ENCODE measurements at regions not wholly inside any gene's neighbourhood (a gene's known extent, or its start where the extent isn't known, plus 50 kb on each side); places are given as distances from the start of the nearest gene placed in this dataset.
"Not testable (repeated sequence)": the region's sequence is repeated elsewhere in the genome, so short reads cannot be mapped to it uniquely, and the experiment has no call there.

GRCh38 chr14:105948955-105949354, 422.6 kb downstream of the TMEM121 start:
- H3K27ac ChIP-seq (ENCODE audit: low read depth, low read length); H2BK5ac ChIP-seq (ENCODE audit: low read depth, low read length); H3K79me2 ChIP-seq (ENCODE audit: control insufficient read depth in 1 of 2, insufficient read depth in 2 of 2, low read length in 2 of 2); H4K5ac ChIP-seq (ENCODE audit: insufficient read length, low read depth, low read length); H2AFZ ChIP-seq (ENCODE audit: low read length); H3K23ac ChIP-seq (ENCODE audit: insufficient read length); H3K14ac ChIP-seq (ENCODE audit: insufficient read length); H4K20me1 ChIP-seq (replicated peaks in 1 of 2; ENCODE audit: control insufficient read depth in 1 of 2, insufficient read depth in 2 of 2, low read length in 2 of 2); H2BK12ac ChIP-seq (ENCODE audit: low read depth, low read length); H2BK120ac ChIP-seq (replicated peaks; ENCODE audit: low read depth, low read length); H2BK20ac ChIP-seq (ENCODE audit: low read length); H3K56ac ChIP-seq (replicated peaks; ENCODE audit: insufficient read length, low read depth, low read length); H3K4me3 ChIP-seq (ENCODE audit: extremely low read depth in 1 of 4, insufficient read depth in 2 of 4, low read depth in 3 of 4, low read length in 4 of 4); DNase-seq (ENCODE audit: low read depth in 1 of 2, low spot score in 2 of 2); H3K36me3 ChIP-seq (ENCODE audit: control insufficient read depth in 2 of 4, insufficient read depth in 4 of 4, low read length in 3 of 4); H3K27me3 ChIP-seq (replicated peaks in 1 of 4; ENCODE audit: control insufficient read depth in 3 of 4, extremely low read depth in 1 of 4, insufficient read depth in 3 of 4, low read length in 3 of 4); H3K79me1 ChIP-seq (ENCODE audit: low read depth, low read length); CTCF ChIA-PET (ENCODE audit: partially characterized antibody); H3K4me2 ChIP-seq (ENCODE audit: insufficient read depth in 1 of 2, low read depth in 2 of 2, low read length in 2 of 2); H3K23me2 ChIP-seq (ENCODE audit: low read depth, low read length); H4K8ac ChIP-seq (ENCODE audit: extremely low read depth, insufficient read depth, low read length); H3K9ac ChIP-seq (replicated peaks in 1 of 4; ENCODE audit: extremely low read depth in 1 of 4, low read depth in 3 of 4, low read length in 3 of 4); H3K4ac ChIP-seq (replicated peaks; ENCODE audit: insufficient read length, low read depth, low read length); H3K18ac ChIP-seq (ENCODE audit: extremely low read depth, low read length); FAIRE-seq; POLR2A ChIA-PET (ENCODE audit: partially characterized antibody); H2AK5ac ChIP-seq (ENCODE audit: low read depth, low read length); H4K91ac ChIP-seq (replicated peaks; ENCODE audit: insufficient read length, low read length); H3K4me1 ChIP-seq (replicated peaks in 1 of 4; ENCODE audit: control insufficient read depth in 3 of 4, insufficient read depth in 4 of 4, low read length in 3 of 4); H2BK15ac ChIP-seq (ENCODE audit: low read length): not testable (repeated sequence)
- peaks cover 56 to 79% of the 10 kb centered on the region in 2 experiments for H3K9me3 ChIP-seq (ENCODE audit: insufficient read depth in 2 of 2, low read depth in 1 of 2, low read length in 1 of 2)
- 52% methylated on average over 3 of the region's 3 CpGs; no CpG with 5 or more reads in 1 of the 2 experiments for WGBS, 2 experiments (ENCODE audit: extremely low coverage in 1 of 2, insufficient coverage in 1 of 2, insufficient read length in 1 of 2, insufficient replicate concordance in 2 of 2, low coverage in 1 of 2, low lambda C conversion rate in 2 of 2, missing lambda C conversion rate in 1 of 2)

- H2AFZ ChIP-seq (ENCODE audit: low read length); H2BK12ac ChIP-seq (ENCODE audit: low read depth, low read length); H4K91ac ChIP-seq (replicated peaks; ENCODE audit: insufficient read length, low read length); H3K23me2 ChIP-seq (ENCODE audit: low read depth, low read length); H3K79me1 ChIP-seq (ENCODE audit: low read depth, low read length); H2BK5ac ChIP-seq (ENCODE audit: low read depth, low read length); H2BK20ac ChIP-seq (ENCODE audit: low read length); H4K20me1 ChIP-seq (replicated peaks in 1 of 2; ENCODE audit: control insufficient read depth in 1 of 2, insufficient read depth in 2 of 2, low read length in 2 of 2); FAIRE-seq; H3K18ac ChIP-seq (ENCODE audit: extremely low read depth, low read length); H3K14ac ChIP-seq (ENCODE audit: insufficient read length); H3K79me2 ChIP-seq (ENCODE audit: control insufficient read depth in 1 of 2, insufficient read depth in 2 of 2, low read length in 2 of 2); H2BK120ac ChIP-seq (replicated peaks; ENCODE audit: low read depth, low read length); H3K36me3 ChIP-seq (ENCODE audit: control insufficient read depth in 2 of 4, insufficient read depth in 4 of 4, low read length in 3 of 4); POLR2A ChIA-PET (ENCODE audit: partially characterized antibody); CTCF ChIA-PET (ENCODE audit: partially characterized antibody); H2BK15ac ChIP-seq (ENCODE audit: low read length); H3K9ac ChIP-seq (replicated peaks in 1 of 4; ENCODE audit: extremely low read depth in 1 of 4, low read depth in 3 of 4, low read length in 3 of 4); H3K56ac ChIP-seq (replicated peaks; ENCODE audit: insufficient read length, low read depth, low read length); DNase-seq (ENCODE audit: low read depth in 1 of 2, low spot score in 2 of 2); H3K23ac ChIP-seq (ENCODE audit: insufficient read length); H4K8ac ChIP-seq (ENCODE audit: extremely low read depth, insufficient read depth, low read length); H3K4me2 ChIP-seq (ENCODE audit: insufficient read depth in 1 of 2, low read depth in 2 of 2, low read length in 2 of 2); H2AK5ac ChIP-seq (ENCODE audit: low read depth, low read length); H3K4ac ChIP-seq (replicated peaks; ENCODE audit: insufficient read length, low read depth, low read length); H3K27me3 ChIP-seq (replicated peaks in 1 of 4; ENCODE audit: control insufficient read depth in 3 of 4, extremely low read depth in 1 of 4, insufficient read depth in 3 of 4, low read length in 3 of 4); H3K4me3 ChIP-seq (ENCODE audit: extremely low read depth in 1 of 4, insufficient read depth in 2 of 4, low read depth in 3 of 4, low read length in 4 of 4); H4K5ac ChIP-seq (ENCODE audit: insufficient read length, low read depth, low read length); H3K4me1 ChIP-seq (replicated peaks in 1 of 4; ENCODE audit: control insufficient read depth in 3 of 4, insufficient read depth in 4 of 4, low read length in 3 of 4); H3K27ac ChIP-seq (ENCODE audit: low read depth, low read length): not testable (repeated sequence)
- 78% methylated on average over 6 of the region's 6 CpGs; no CpG with 5 or more reads in 1 of the 2 experiments for WGBS, 2 experiments (ENCODE audit: extremely low coverage in 1 of 2, insufficient coverage in 1 of 2, insufficient read length in 1 of 2, insufficient replicate concordance in 2 of 2, low coverage in 1 of 2, low lambda C conversion rate in 2 of 2, missing lambda C conversion rate in 1 of 2)
- peaks cover 49 to 70% of the 10 kb centered on the region in 2 experiments for H3K9me3 ChIP-seq (ENCODE audit: insufficient read depth in 2 of 2, low read depth in 1 of 2, low read length in 1 of 2)
Observed at GRCh38 chr14:105950364-105950892, 424.0 kb downstream of the TMEM121 start.

Measured in H1 (cell line).